Fibroblast of pulmonary artery (primary cell): ENCODE measurements at regions not wholly inside any gene's neighbourhood (a gene's known extent, or its start where the extent isn't known, plus 50 kb on each side); places are given as distances from the start of the nearest gene placed in this dataset.

Source experiments
- DNase-seq: peaks from one replicate; pipeline ENCODE4 v3.0.0-alpha.2; 2010; ENCODE audit warnings: low read depth
- H3K4me3 ChIP-seq: replicated peaks from 2 replicates; pipeline ENCODE4 v1.5.1; 2011; ENCODE audit warnings: low read depth, mild to moderate bottlenecking, control low read depth, low read length, moderate library complexity
- TF ChIP-seq, protein P1 (sequence below): IDR thresholded peaks from 2 replicates; pipeline ENCODE4 v1.5.1; 2011; ENCODE audit warnings: mild to moderate bottlenecking, control low read depth, low read length, inconsistent platforms; ENCODE audit errors: missing control alignments

DNA sequence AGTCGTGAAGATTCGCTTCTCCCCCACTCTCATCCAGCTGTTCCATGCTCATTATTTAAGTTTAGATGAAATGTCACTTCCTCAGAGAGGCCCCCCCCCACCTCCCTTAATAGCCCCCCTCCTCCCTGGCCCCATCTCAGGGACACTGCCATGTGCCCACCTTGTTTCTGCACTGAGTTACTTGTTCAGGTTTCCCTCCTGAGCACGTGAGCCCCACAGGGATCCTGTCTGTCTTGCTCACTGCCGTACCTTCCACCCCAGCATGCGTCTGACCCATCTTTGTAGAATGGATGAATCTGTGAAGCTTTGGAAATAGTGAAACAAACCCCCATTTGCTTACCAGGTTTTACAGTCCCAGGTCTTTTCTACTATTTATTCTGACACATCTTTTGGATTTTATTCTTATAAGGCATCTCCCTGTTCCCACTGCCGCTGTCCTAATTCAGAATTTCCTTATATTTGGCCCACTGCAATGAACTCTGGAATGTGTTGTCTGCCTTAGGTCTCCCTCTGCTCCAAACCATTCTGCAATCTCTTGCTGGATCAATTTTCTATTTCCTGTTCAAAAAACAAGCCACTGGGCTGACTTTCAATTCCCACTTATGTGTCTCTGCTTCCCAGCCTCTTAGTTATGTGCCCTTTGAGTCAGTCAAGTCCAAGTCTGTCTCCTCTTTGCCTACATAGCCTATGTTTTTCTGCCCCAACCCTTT lies 136.5 kb upstream of the ECI2 start:
- TF ChIP-seq, protein P1, sequence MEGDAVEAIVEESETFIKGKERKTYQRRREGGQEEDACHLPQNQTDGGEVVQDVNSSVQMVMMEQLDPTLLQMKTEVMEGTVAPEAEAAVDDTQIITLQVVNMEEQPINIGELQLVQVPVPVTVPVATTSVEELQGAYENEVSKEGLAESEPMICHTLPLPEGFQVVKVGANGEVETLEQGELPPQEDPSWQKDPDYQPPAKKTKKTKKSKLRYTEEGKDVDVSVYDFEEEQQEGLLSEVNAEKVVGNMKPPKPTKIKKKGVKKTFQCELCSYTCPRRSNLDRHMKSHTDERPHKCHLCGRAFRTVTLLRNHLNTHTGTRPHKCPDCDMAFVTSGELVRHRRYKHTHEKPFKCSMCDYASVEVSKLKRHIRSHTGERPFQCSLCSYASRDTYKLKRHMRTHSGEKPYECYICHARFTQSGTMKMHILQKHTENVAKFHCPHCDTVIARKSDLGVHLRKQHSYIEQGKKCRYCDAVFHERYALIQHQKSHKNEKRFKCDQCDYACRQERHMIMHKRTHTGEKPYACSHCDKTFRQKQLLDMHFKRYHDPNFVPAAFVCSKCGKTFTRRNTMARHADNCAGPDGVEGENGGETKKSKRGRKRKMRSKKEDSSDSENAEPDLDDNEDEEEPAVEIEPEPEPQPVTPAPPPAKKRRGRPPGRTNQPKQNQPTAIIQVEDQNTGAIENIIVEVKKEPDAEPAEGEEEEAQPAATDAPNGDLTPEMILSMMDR, result no peak
- no peak for DNase-seq
- no peak overlapping the region for H3K4me3 ChIP-seq

DNA sequence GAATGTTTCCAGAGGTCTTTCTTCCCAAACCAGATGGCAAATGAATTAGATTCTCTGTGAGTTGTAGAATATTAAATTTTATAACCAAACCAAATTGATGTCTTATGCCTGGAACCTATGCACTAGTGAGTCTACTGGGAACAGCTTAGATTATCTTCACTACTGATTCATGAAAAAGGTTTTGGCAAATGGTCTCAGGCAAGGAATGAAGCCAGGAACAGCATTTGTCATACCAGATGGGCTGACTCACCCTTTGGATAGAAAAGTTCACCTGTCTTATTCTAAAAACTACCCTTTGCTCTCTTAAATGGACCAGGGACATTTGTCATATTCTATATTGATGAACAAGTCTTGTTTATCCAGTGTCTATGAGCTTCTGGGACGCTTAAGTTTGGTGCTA lies 135.4 kb upstream of the ECI2 start:
- H3K4me3 ChIP-seq, result no peak overlapping the region
- TF ChIP-seq, protein P1, result no peak
- DNase-seq, result peak; percentile 49

DNA sequence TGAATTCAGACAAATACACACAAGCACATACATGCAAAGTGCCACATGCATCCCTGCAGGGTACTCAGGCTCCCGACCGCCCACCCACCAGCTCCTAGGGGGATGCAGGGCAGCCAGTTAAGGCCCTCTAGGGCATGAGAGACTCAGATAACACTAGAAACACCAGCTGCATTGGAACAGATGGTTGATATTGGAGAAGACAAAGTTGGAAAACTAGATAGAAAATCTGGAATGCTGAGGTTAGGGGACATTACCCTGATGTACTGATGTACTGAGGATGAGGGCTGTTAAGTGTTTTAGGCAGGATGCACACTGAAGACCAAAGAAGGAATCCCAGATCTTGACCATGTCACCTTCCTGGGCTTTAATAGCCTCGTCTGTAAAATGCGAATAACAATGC lies 134.6 kb upstream of the ECI2 start:
- TF ChIP-seq, protein P1, result no peak

DNA sequence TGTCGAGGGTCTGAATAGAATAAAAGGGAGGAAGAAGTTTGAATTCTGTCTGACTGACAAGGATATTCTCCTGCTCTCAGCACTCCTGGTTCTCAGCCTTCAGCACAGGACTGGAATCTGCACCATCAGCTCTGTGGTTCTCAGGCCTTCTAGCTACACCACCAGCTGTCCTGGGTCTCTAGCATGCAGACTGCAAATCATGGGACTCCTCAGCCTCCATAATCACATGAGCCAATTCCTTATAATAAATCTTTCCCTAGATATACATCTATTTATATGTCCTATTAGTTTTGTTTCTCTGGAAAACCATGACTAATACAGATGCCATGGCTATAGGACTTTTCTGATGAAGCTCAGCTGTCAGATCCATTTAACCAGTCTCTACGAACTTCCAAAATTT lies 132.8 kb upstream of the ECI2 start:
- TF ChIP-seq, protein P1, result no peak
- no peak for DNase-seq
- no peak overlapping the region for H3K4me3 ChIP-seq

More for the DNA sequence above, 134.6 kb upstream of the ECI2 start:
- DNase-seq, result no peak
- no peak overlapping the region for H3K4me3 ChIP-seq

DNA sequence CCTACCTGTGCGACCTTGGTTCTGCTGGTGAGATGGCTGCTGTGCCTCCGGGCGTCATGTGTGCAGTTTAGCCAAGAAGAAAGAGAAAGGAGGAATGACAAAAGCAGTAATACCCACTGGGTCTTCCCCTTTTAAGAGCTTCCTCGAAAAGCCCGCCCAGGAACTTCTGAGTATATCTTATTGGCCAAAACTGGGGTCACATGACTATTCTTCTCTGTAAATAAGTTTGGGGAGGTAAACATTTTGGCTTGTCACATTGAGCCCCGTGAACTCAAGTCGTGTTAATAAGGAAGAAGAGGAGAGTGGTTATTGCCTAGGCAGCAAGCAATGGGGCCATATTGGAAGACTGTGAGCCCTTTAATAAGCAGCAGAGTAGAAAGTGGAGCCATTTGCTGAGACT lies 130.4 kb upstream of the ECI2 start:
- TF ChIP-seq, protein P1, result no peak
- H3K4me3 ChIP-seq, result no peak overlapping the region
- no peak for DNase-seq

DNA sequence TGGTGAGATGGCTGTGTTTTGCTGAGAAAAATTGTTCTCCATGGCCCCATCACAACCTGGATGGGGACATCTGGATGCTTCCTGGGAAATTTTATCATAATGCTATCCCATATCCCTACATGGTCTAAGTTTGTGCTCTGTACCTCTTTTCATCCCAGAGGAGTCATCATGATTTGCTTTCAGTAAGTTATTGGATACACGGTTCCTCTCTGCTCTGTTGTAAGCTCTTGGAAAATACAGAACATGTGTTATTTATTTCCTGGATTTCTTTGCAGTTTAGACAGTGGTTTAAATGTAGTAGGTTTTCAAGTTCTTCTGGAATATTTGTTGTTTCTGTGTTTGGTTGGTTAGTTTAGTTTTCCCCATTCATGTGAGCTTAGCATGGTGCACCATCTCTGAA lies 129.2 kb upstream of the ECI2 start:
- no peak overlapping the region for H3K4me3 ChIP-seq
- DNase-seq, result no peak
- TF ChIP-seq, protein P1, result no peak

DNA sequence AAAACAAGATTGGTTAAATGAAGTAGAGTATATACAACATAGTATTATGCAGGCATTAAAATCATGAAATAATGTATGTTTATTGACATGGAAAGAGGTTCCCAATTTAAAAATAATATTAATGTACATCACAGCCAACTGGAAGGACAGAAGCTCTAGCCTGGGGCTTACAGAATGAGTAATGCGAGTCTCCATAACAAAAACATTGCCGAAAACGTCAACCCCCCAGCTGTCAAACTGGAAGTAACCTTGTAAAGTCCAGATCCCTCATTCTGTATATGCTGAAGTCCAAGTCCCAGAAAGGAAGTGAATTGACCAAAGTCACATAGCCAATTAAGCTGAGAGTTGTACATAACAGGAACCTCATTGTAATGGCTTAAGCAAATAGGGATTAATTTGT lies 128.7 kb upstream of the ECI2 start:
- H3K4me3 ChIP-seq, result no peak overlapping the region
- DNase-seq, result no peak
- TF ChIP-seq, protein P1, result no peak
